HepG2 (cell line): ENCODE measurements at regions not wholly inside any gene's neighbourhood (a gene's known extent, or its start where the extent isn't known, plus 50 kb on each side); places are given as distances from the start of the nearest gene placed in this dataset.

Source experiments
- CSRNP1 ChIP-seq: sonication (generic); formaldehyde crosslinking; IDR thresholded peaks from 2 replicates; pipeline ENCODE4 v1.8.1; 2023; ENCODE audit warnings: mild to moderate bottlenecking, missing genetic modification reagents
- CTCF ChIP-seq: sonication (generic); formaldehyde crosslinking; IDR thresholded peaks from 2 replicates; pipeline ENCODE4 v1.5.0; 2020; ENCODE audit warnings: mild to moderate bottlenecking, missing genetic modification reagents, moderate library complexity
- GMEB2 ChIP-seq: IDR thresholded peaks from 2 replicates; pipeline ENCODE4 v1.6.1; 2016; ENCODE audit warnings: missing biosample characterization, missing genetic modification reagents, low read depth
- HIVEP1 ChIP-seq: sonication (generic); formaldehyde crosslinking; IDR thresholded peaks from 2 replicates; pipeline ENCODE4 v1.4.0; 2020; ENCODE audit warnings: mild to moderate bottlenecking, missing genetic modification reagents
- NFIC ChIP-seq: IDR thresholded peaks from 2 replicates; pipeline ENCODE4 v1.6.1; 2012; ENCODE audit warnings: mild to moderate bottlenecking, low read length, inconsistent platforms
- SIN3A ChIP-seq: IDR thresholded peaks from 2 replicates; pipeline ENCODE4 v1.6.1; 2011; ENCODE audit warnings: low read depth, mild to moderate bottlenecking, control low read depth, low read length, borderline replicate concordance
- SMC3 ChIP-seq: IDR thresholded peaks from 2 replicates; pipeline ENCODE4 v1.6.1; 2011; ENCODE audit warnings: low read length, improper control_type of control experiment
- SRF ChIP-seq: IDR thresholded peaks from 2 replicates; pipeline ENCODE4 v1.6.1; 2011; ENCODE audit warnings: mild to moderate bottlenecking, low read depth, low read length, moderate library complexity
- ZBTB20 ChIP-seq: sonication (generic); formaldehyde crosslinking; IDR thresholded peaks from 2 replicates; pipeline ENCODE4 v1.8.1; 2023; ENCODE audit warnings: missing genetic modification reagents, low read depth, mild to moderate bottlenecking, borderline replicate concordance
- ZNF616 ChIP-seq: sonication (generic); formaldehyde crosslinking; IDR thresholded peaks from 2 replicates; pipeline ENCODE4 v1.5.0; 2020; ENCODE audit warnings: low read depth, mild to moderate bottlenecking, missing genetic modification reagents
- ZNF644 ChIP-seq: IDR thresholded peaks from 2 replicates; pipeline ENCODE4 v1.6.1; 2016; ENCODE audit warnings: low read depth
- TF ChIP-seq, protein P1 (sequence below): sonication (generic); formaldehyde crosslinking; IDR thresholded peaks from 2 replicates; pipeline ENCODE4 v1.4.0; 2020; ENCODE audit warnings: missing genetic modification reagents
- TF ChIP-seq, protein P2 (sequence below): IDR thresholded peaks from 2 replicates; pipeline ENCODE4 v1.6.1; 2016

DNA sequence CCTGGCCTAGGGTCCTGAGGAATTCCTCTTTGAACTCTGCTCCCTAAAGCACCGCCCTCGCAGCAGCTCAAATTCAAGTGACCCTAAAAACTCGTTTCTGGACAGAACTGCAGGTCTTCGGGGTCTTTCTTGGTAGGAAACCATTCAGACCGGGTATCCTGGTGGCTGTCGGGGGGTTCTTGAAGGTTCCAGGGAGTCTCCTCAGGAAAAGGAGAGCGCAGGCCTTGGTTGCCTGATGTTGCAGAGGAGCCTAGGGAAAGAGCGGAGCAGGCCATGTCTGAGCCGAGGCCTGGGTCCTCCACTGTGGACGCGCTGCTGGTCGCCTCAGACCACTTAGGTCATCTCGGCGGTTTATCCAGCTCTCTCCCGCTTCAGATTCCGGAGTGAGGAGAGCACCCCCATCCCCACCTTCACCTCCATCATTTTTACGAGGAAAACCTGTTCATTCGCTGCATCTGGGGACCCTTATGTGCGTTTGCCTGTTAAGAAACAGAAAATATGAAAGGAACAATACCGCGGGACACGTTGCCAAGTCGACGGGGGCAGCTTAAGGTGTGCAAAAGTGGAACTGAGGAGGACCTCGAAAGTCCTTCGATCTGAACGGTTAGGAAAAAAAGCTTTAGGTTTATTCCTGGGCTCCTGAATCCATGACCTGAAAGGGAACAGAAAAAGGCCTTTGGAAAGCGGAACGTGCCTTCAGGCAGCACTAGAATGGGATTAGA, 299.4 kb downstream of the PARP8 start:
- no peak for TF ChIP-seq HIVEP1 (CRISPR knock-in tag)
- no peak for TF ChIP-seq SRF
- no peak for TF ChIP-seq ZNF616 (CRISPR knock-in tag)
- no peak for TF ChIP-seq CSRNP1 (CRISPR knock-in tag)
- TF ChIP-seq, protein P1, sequence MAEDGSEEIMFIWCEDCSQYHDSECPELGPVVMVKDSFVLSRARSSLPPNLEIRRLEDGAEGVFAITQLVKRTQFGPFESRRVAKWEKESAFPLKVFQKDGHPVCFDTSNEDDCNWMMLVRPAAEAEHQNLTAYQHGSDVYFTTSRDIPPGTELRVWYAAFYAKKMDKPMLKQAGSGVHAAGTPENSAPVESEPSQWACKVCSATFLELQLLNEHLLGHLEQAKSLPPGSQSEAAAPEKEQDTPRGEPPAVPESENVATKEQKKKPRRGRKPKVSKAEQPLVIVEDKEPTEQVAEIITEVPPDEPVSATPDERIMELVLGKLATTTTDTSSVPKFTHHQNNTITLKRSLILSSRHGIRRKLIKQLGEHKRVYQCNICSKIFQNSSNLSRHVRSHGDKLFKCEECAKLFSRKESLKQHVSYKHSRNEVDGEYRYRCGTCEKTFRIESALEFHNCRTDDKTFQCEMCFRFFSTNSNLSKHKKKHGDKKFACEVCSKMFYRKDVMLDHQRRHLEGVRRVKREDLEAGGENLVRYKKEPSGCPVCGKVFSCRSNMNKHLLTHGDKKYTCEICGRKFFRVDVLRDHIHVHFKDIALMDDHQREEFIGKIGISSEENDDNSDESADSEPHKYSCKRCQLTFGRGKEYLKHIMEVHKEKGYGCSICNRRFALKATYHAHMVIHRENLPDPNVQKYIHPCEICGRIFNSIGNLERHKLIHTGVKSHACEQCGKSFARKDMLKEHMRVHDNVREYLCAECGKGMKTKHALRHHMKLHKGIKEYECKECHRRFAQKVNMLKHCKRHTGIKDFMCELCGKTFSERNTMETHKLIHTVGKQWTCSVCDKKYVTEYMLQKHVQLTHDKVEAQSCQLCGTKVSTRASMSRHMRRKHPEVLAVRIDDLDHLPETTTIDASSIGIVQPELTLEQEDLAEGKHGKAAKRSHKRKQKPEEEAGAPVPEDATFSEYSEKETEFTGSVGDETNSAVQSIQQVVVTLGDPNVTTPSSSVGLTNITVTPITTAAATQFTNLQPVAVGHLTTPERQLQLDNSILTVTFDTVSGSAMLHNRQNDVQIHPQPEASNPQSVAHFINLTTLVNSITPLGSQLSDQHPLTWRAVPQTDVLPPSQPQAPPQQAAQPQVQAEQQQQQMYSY (CRISPR knock-in tag), result no peak
- TF ChIP-seq SIN3A, result no peak
- TF ChIP-seq CTCF (CRISPR knock-in tag), result no peak
- no peak for TF ChIP-seq ZBTB20 (CRISPR knock-in tag)
- no peak for TF ChIP-seq SMC3
- TF ChIP-seq ZNF644, result no peak
- no peak for TF ChIP-seq NFIC
- TF ChIP-seq GMEB2, result no peak
- TF ChIP-seq, protein P2, sequence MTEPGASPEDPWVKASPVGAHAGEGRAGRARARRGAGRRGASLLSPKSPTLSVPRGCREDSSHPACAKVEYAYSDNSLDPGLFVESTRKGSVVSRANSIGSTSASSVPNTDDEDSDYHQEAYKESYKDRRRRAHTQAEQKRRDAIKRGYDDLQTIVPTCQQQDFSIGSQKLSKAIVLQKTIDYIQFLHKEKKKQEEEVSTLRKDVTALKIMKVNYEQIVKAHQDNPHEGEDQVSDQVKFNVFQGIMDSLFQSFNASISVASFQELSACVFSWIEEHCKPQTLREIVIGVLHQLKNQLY (CRISPR knock-in tag), result no peak
